ENCODE measurements at regions not wholly inside any gene's neighbourhood (a gene's known extent, or its start where the extent isn't known, plus 50 kb on each side); places are given as distances from the start of the nearest gene placed in this dataset.
A peak's percentile ranks its signal among the peaks of the same experiment; 100 is the strongest.
"Not testable (repeated sequence)": the region's sequence is repeated elsewhere in the genome, so short reads cannot be mapped to it uniquely, and the experiment has no call there.

DNA sequence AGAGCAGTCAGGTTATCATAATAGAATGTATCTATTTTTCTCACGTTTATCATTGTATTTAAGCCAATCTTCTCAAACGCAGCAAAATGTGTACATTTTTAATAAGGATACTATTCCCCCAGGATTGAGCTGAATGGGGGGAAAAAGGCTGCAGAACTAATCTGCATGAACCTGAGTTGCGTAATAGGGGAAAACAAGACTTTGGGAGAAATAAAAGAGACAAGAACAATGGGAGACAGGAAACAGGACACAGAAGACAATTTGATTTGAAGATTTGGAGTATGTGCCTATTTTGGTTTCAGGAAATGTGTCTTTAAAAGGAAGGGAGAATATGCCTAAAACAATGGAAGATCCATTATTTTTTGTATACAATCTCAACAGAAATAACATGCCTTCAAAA, 844.5 kb downstream of the DIAPH3 start (continued):
- TF ChIP-seq, protein P1, sequence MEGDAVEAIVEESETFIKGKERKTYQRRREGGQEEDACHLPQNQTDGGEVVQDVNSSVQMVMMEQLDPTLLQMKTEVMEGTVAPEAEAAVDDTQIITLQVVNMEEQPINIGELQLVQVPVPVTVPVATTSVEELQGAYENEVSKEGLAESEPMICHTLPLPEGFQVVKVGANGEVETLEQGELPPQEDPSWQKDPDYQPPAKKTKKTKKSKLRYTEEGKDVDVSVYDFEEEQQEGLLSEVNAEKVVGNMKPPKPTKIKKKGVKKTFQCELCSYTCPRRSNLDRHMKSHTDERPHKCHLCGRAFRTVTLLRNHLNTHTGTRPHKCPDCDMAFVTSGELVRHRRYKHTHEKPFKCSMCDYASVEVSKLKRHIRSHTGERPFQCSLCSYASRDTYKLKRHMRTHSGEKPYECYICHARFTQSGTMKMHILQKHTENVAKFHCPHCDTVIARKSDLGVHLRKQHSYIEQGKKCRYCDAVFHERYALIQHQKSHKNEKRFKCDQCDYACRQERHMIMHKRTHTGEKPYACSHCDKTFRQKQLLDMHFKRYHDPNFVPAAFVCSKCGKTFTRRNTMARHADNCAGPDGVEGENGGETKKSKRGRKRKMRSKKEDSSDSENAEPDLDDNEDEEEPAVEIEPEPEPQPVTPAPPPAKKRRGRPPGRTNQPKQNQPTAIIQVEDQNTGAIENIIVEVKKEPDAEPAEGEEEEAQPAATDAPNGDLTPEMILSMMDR (tag by site-specific recombination; IDR thresholded peaks at IDR 0.05) = no peak
- TF ChIP-seq ZNF16 (tag by site-specific recombination; IDR thresholded peaks at IDR 0.05; ENCODE audit: low read depth) (no peak), ZBTB17 (tag by site-specific recombination; IDR thresholded peaks at IDR 0.05) (no peak)

DNA sequence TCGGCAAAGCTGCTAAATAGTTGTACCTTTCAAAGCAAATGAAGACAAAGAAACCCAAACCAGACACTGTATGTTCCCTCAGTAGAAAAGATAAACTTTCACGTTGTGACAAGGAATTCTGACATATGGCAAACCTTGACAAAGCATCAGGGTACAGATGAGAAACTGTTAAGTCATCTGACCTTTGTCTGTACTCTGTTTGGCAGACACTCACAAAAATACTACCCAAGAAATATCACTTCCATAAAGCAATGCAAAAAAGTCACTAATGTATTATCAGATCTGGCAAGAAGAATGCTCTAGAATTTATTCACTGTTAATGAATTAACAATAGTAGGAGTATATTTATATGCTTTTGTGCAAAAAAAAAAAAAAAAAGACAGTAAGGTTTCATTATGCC, 843.7 kb downstream of the DIAPH3 start:
- POLR2A ChIA-PET = no interaction called here
- TF ChIP-seq, protein P2, sequence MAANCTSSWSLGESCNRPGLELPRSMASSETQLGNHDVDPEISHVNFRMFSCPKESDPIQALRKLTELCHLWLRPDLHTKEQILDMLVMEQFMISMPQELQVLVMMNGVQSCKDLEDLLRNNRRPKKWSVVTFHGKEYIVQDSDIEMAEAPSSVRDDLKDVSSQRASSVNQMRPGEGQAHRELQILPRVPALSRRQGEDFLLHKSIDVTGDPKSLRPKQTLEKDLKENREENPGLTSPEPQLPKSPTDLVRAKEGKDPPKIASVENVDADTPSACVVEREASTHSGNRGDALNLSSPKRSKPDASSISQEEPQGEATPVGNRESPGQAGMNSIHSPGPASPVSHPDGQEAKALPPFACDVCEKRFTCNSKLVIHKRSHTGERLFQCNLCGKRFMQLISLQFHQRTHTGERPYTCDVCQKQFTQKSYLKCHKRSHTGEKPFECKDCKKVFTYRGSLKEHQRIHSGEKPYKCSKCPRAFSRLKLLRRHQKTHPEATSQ (tag by site-specific recombination; IDR thresholded peaks at IDR 0.05) = no peak
- TF ChIP-seq BCL11A (tag by site-specific recombination; IDR thresholded peaks at IDR 0.05; ENCODE audit: low read depth) (no peak), ZNF248 (tag by site-specific recombination; IDR thresholded peaks at IDR 0.05) (no peak), ZNF138 (tag by site-specific recombination; IDR thresholded peaks at IDR 0.05; ENCODE audit: borderline replicate concordance) (no peak), ZNF416 (tag by site-specific recombination; IDR thresholded peaks at IDR 0.05) (no peak)
- Histone ChIP-seq H3K9me3 (ENCODE audit: control insufficient read depth, insufficient read depth, low read depth, low read length) (no peaks in the 10 kb centered on the region), H3K4me1 (ENCODE audit: control insufficient read depth, insufficient read depth, low read length) (no peaks in the 10 kb centered on the region), H3K4me3 (ENCODE audit: low read depth, low read length) (no peak overlapping the region), H3K27ac (ENCODE audit: extremely low read depth, low read depth, low read length) (no peak overlapping the region), H3K36me3 (ENCODE audit: control insufficient read depth in 2 of 2, insufficient read depth in 1 of 2, low read length in 2 of 2) (no peaks in the 10 kb centered on the region)
- CTCF ChIA-PET = no interaction called here

DNA sequence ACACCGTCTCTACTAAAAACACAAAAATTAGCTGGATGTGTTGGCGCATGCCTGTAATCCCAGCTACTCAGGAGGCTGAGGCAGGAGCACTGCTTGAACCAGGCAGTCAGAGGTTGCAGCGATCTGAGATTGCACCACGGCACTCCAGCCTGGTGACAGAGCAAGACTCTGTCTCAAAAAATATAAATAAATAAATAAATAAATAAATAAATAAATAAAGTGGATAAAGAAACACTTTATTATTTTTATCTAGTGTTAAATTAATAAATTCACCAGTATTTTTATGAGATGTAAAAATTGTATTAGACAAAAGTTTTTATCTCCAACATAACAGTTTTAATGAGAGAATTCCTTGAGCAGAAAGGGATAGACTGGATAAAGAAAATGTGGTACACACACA, 839.3 kb downstream of the DIAPH3 start:
- POLR2A ChIA-PET; H3K4me3 ChIP-seq (ENCODE audit: low read depth, low read length); H3K27ac ChIP-seq (ENCODE audit: extremely low read depth, low read depth, low read length); H3K9me3 ChIP-seq (ENCODE audit: control insufficient read depth, insufficient read depth, low read depth, low read length); H3K4me1 ChIP-seq (ENCODE audit: control insufficient read depth, insufficient read depth, low read length); H3K36me3 ChIP-seq (ENCODE audit: control insufficient read depth in 2 of 2, insufficient read depth in 1 of 2, low read length in 2 of 2): not testable (repeated sequence)
- TF ChIP-seq ZNF140 (tag by site-specific recombination; IDR thresholded peaks at IDR 0.05) (peak; percentile 85), ZNF623 (tag by site-specific recombination; IDR thresholded peaks at IDR 0.05) (peak; percentile 31; the same call in 1 of the 2 replicates), ZNF426 (tag by site-specific recombination; IDR thresholded peaks at IDR 0.05) (peak; percentile 69), ZNF394 (tag by site-specific recombination; IDR thresholded peaks at IDR 0.05; ENCODE audit: borderline replicate concordance) (peak; percentile 77; the same call in 1 of the 2 replicates), ZNF555 (tag by site-specific recombination; conservative IDR thresholded peaks at IDR 0.05) (peak; percentile 66)
- TF ChIP-seq, protein P3, sequence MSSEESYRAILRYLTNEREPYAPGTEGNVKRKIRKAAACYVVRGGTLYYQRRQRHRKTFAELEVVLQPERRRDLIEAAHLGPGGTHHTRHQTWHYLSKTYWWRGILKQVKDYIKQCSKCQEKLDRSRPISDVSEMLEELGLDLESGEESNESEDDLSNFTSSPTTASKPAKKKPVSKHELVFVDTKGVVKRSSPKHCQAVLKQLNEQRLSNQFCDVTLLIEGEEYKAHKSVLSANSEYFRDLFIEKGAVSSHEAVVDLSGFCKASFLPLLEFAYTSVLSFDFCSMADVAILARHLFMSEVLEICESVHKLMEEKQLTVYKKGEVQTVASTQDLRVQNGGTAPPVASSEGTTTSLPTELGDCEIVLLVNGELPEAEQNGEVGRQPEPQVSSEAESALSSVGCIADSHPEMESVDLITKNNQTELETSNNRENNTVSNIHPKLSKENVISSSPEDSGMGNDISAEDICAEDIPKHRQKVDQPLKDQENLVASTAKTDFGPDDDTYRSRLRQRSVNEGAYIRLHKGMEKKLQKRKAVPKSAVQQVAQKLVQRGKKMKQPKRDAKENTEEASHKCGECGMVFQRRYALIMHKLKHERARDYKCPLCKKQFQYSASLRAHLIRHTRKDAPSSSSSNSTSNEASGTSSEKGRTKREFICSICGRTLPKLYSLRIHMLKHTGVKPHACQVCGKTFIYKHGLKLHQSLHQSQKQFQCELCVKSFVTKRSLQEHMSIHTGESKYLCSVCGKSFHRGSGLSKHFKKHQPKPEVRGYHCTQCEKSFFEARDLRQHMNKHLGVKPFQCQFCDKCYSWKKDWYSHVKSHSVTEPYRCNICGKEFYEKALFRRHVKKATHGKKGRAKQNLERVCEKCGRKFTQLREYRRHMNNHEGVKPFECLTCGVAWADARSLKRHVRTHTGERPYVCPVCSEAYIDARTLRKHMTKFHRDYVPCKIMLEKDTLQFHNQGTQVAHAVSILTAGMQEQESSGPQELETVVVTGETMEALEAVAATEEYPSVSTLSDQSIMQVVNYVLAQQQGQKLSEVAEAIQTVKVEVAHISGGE (tag by site-specific recombination; conservative IDR thresholded peaks at IDR 0.05; ENCODE audit: low read depth) = 0 out of 2 replicates have a peak, but pooled peaks have one; percentile 41
- TF ChIP-seq, protein P4, sequence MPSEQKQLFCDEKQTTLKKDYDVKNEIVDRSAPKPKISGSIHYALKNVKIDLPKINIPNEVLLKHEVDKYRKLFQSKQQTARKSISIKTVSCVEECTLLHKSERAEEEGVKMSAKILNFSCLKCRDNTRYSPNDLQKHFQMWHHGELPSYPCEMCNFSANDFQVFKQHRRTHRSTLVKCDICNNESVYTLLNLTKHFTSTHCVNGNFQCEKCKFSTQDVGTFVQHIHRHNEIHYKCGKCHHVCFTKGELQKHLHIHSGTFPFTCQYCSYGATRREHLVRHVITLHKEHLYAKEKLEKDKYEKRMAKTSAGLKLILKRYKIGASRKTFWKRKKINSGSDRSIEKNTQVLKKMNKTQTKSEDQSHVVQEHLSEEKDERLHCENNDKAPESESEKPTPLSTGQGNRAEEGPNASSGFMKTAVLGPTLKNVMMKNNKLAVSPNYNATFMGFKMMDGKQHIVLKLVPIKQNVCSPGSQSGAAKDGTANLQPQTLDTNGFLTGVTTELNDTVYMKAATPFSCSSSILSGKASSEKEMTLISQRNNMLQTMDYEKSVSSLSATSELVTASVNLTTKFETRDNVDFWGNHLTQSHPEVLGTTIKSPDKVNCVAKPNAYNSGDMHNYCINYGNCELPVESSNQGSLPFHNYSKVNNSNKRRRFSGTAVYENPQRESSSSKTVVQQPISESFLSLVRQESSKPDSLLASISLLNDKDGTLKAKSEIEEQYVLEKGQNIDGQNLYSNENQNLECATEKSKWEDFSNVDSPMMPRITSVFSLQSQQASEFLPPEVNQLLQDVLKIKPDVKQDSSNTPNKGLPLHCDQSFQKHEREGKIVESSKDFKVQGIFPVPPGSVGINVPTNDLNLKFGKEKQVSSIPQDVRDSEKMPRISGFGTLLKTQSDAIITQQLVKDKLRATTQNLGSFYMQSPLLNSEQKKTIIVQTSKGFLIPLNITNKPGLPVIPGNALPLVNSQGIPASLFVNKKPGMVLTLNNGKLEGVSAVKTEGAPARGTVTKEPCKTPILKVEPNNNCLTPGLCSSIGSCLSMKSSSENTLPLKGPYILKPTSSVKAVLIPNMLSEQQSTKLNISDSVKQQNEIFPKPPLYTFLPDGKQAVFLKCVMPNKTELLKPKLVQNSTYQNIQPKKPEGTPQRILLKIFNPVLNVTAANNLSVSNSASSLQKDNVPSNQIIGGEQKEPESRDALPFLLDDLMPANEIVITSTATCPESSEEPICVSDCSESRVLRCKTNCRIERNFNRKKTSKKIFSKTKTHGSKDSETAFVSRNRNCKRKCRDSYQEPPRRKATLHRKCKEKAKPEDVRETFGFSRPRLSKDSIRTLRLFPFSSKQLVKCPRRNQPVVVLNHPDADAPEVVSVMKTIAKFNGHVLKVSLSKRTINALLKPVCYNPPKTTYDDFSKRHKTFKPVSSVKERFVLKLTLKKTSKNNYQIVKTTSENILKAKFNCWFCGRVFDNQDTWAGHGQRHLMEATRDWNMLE (tag by site-specific recombination; conservative IDR thresholded peaks at IDR 0.05; ENCODE audit: low read depth) = peak; percentile 59; the same call in 1 of the 2 replicates
- CTCF ChIA-PET = interaction anchor here (0.6 kb wide), 2 partner anchors 60 to 278 kb away, joined by 3 read pairs; no protein-coding TSS in a partner anchor

Measured in HEK293 (cell line).